H1 (cell line): ENCODE measurements at regions not wholly inside any gene's neighbourhood (a gene's known extent, or its start where the extent isn't known, plus 50 kb on each side); places are given as distances from the start of the nearest gene placed in this dataset.

Source experiments
- CTCF ChIA-PET: fragments of 300-600 bp; sonication (Branson Sonifier 250); formaldehyde crosslinking; loops from one replicate; lab custom pipeline; 2021; ENCODE audit not compliant: partially characterized antibody; lab: Charles Lee
- POLR2A ChIA-PET: fragments of 300-600 bp; sonication (Branson Sonifier 250); formaldehyde crosslinking; loops from one replicate; lab custom pipeline; 2021; ENCODE audit warnings: inconsistent platforms; ENCODE audit not compliant: partially characterized antibody; lab: Charles Lee
- DNase-seq, 2 experiments: peaks; one replicate each; pipeline versions ENCODE4 v3.0.0 to v3.0.0-alpha.2; 2010 to 2022; ENCODE audit warnings: low spot score in 2 of 2, low read depth in 1 of 2, mixed read lengths in 1 of 2
- FAIRE-seq: peaks from 2 replicates; lab custom pipeline; 2011; peaks lifted over from hg19 to GRCh38; lab: Jason Lieb, UNC
- H2AFZ ChIP-seq: 2 replicates; pipeline ENCODE4 v1.8.1; 2012; ENCODE audit warnings: low read length, inconsistent platforms
- H2AK5ac ChIP-seq: 2 replicates; pipeline ENCODE4 v1.6.1; 2013; ENCODE audit warnings: low read depth, low read length
- H2BK120ac ChIP-seq: replicated peaks from 2 replicates; pipeline ENCODE3; 2013; ENCODE audit warnings: low read depth, low read length, inconsistent platforms
- H2BK12ac ChIP-seq: 2 replicates; pipeline ENCODE4 v1.6.1; 2013; ENCODE audit warnings: low read depth, low read length
- H2BK15ac ChIP-seq: 2 replicates; pipeline ENCODE4 v1.6.1; 2013; ENCODE audit warnings: low read length
- H2BK20ac ChIP-seq: 2 replicates; pipeline ENCODE4 v1.6.1; 2013; ENCODE audit warnings: low read length
- H2BK5ac ChIP-seq: 2 replicates; pipeline ENCODE4 v1.6.1; 2013; ENCODE audit warnings: low read depth, low read length
- H3K14ac ChIP-seq: 2 replicates; pipeline ENCODE4 v1.6.1; 2013; ENCODE audit warnings: inconsistent platforms; ENCODE audit not compliant: insufficient read length
- H3K18ac ChIP-seq: 2 replicates; pipeline ENCODE4 v1.6.1; 2013; ENCODE audit warnings: low read length; ENCODE audit errors: extremely low read depth
- H3K23ac ChIP-seq: 2 replicates; pipeline ENCODE4 v1.6.1; 2013; ENCODE audit warnings: inconsistent platforms; ENCODE audit not compliant: insufficient read length
- H3K23me2 ChIP-seq: 2 replicates; pipeline ENCODE4 v1.6.1; 2013; ENCODE audit warnings: low read depth, low read length
- H3K27ac ChIP-seq: 2 replicates; pipeline ENCODE4 v1.6.1; 2011; ENCODE audit warnings: low read depth, low read length, inconsistent platforms
- H3K27me3 ChIP-seq, 4 experiments: replicated peaks in 1 of 4; 1 replicate in 1 of 4; 2 replicates in 3 of 4; pipeline versions ENCODE4 v1.6.1 to v1.8.1; 2011 to 2013; ENCODE audit warnings: low read length in 3 of 4, mild to moderate bottlenecking in 3 of 4, inconsistent platforms in 2 of 4, mixed read lengths in 2 of 4, moderate library complexity in 1 of 4; ENCODE audit not compliant: control insufficient read depth in 3 of 4, insufficient read depth in 3 of 4; ENCODE audit errors: extremely low read depth in 1 of 4
- H3K36me3 ChIP-seq, 4 experiments: 2 replicates each; pipeline versions ENCODE4 v1.6.1 to v1.8.1; 2011 to 2013; ENCODE audit warnings: mild to moderate bottlenecking in 4 of 4, low read length in 3 of 4, moderate library complexity in 2 of 4, control low read depth in 1 of 4, inconsistent platforms in 1 of 4; ENCODE audit not compliant: insufficient read depth in 4 of 4, control insufficient read depth in 2 of 4
- H3K4ac ChIP-seq: replicated peaks from 2 replicates; pipeline ENCODE3; 2013; ENCODE audit warnings: low read length, low read depth, mixed read lengths, inconsistent platforms; ENCODE audit not compliant: insufficient read length
- H3K4me1 ChIP-seq, 4 experiments: replicated peaks in 1 of 4; 1 replicate in 1 of 4; 2 replicates in 3 of 4; pipeline versions ENCODE4 v1.6.1 to v1.8.1; 2011 to 2013; ENCODE audit warnings: low read length in 3 of 4, inconsistent platforms in 2 of 4, mixed read lengths in 1 of 4; ENCODE audit not compliant: insufficient read depth in 4 of 4, control insufficient read depth in 3 of 4
- H3K4me2 ChIP-seq, 2 experiments: 2 replicates each; pipeline versions ENCODE4 v1.6.1 to v1.8.1; 2011 to 2013; ENCODE audit warnings: low read depth in 2 of 2, low read length in 2 of 2, control low read depth in 1 of 2, inconsistent platforms in 1 of 2, mild to moderate bottlenecking in 1 of 2; ENCODE audit not compliant: insufficient read depth in 1 of 2
- H3K4me3 ChIP-seq, 4 experiments: fragments of 200-600, 300-600 bp in 1 of 4; sonication (generic), shearing (Covaris generic), sonication (Bioruptor Twin) in 1 of 4; 2 replicates each; pipeline versions ENCODE4 v1.5.1 to v1.8.1; 2011 to 2016; ENCODE audit warnings: low read length in 4 of 4, low read depth in 3 of 4, control low read depth in 2 of 4, inconsistent platforms in 2 of 4, mild to moderate bottlenecking in 2 of 4, mixed read lengths in 1 of 4, moderate library complexity in 1 of 4; ENCODE audit not compliant: insufficient read depth in 2 of 4; ENCODE audit errors: extremely low read depth in 1 of 4
- H3K56ac ChIP-seq: replicated peaks from 2 replicates; pipeline ENCODE3; 2013; ENCODE audit warnings: low read depth, mild to moderate bottlenecking, mixed read lengths, low read length, inconsistent platforms; ENCODE audit not compliant: insufficient read length
- H3K79me1 ChIP-seq: 2 replicates; pipeline ENCODE4 v1.6.1; 2013; ENCODE audit warnings: low read depth, low read length, control low read depth
- H3K79me2 ChIP-seq, 2 experiments: 2 replicates each; pipeline versions ENCODE4 v1.6.1 to v1.8.1; 2012 to 2013; ENCODE audit warnings: low read length in 2 of 2, mild to moderate bottlenecking in 2 of 2, inconsistent platforms in 1 of 2; ENCODE audit not compliant: insufficient read depth in 2 of 2, control insufficient read depth in 1 of 2
- H3K9ac ChIP-seq, 4 experiments: replicated peaks in 1 of 4; 1 replicate in 1 of 4; 2 replicates in 3 of 4; pipeline versions ENCODE4 v1.6.1 to v1.8.1; 2011 to 2013; ENCODE audit warnings: low read depth in 3 of 4, low read length in 3 of 4, control low read depth in 2 of 4, mild to moderate bottlenecking in 2 of 4, moderate library complexity in 2 of 4, inconsistent platforms in 1 of 4; ENCODE audit errors: extremely low read depth in 1 of 4
- H3K9me3 ChIP-seq, 2 experiments: 2 replicates each; pipeline versions ENCODE4 v1.6.1 to v1.8.1; 2012 to 2013; ENCODE audit warnings: mild to moderate bottlenecking in 2 of 2, moderate library complexity in 2 of 2, control low read depth in 1 of 2, inconsistent platforms in 1 of 2, low read depth in 1 of 2, low read length in 1 of 2, mixed read lengths in 1 of 2; ENCODE audit not compliant: insufficient read depth in 2 of 2
- H4K20me1 ChIP-seq, 2 experiments: replicated peaks in 1 of 2; 2 replicates each; pipeline versions ENCODE3 to v1.8.1; 2011 to 2013; ENCODE audit warnings: inconsistent platforms in 2 of 2, low read length in 2 of 2, mild to moderate bottlenecking in 1 of 2; ENCODE audit not compliant: insufficient read depth in 2 of 2, control insufficient read depth in 1 of 2
- H4K5ac ChIP-seq: 2 replicates; pipeline ENCODE4 v1.6.1; 2013; ENCODE audit warnings: low read length, low read depth, mixed read lengths, inconsistent platforms; ENCODE audit not compliant: insufficient read length
- H4K8ac ChIP-seq: 2 replicates; pipeline ENCODE4 v1.8.0; 2013; ENCODE audit warnings: mild to moderate bottlenecking, moderate library complexity, low read length, inconsistent platforms; ENCODE audit not compliant: insufficient read depth; ENCODE audit errors: extremely low read depth
- H4K91ac ChIP-seq: replicated peaks from 2 replicates; pipeline ENCODE3; 2013; ENCODE audit warnings: low read length, mixed read lengths, inconsistent platforms; ENCODE audit not compliant: insufficient read length
- CREB1 ChIP-seq: IDR thresholded peaks from 2 replicates; pipeline ENCODE4 v1.6.1; 2012; ENCODE audit warnings: inconsistent platforms
- EZH2 ChIP-seq: fragments of 200-600 bp; sonication (generic); IDR thresholded peaks from 2 replicates; pipeline ENCODE4 v1.7.1; 2012; ENCODE audit warnings: low read depth, mild to moderate bottlenecking, moderate library complexity, low read length, inconsistent platforms; ENCODE audit not compliant: severe bottlenecking
- RNF2 ChIP-seq: fragments of 200-900, 300-1000 bp; sonication (generic); IDR thresholded peaks from 2 replicates; pipeline ENCODE4 v1.7.1; 2016; ENCODE audit warnings: borderline replicate concordance, low read depth, mild to moderate bottlenecking, antibody characterized with exemption, low read length; ENCODE audit not compliant: poor library complexity, severe bottlenecking; ENCODE audit errors: missing control alignments
- SUZ12 ChIP-seq: fragments of 200-600 bp; sonication (generic); IDR thresholded peaks from 2 replicates; pipeline ENCODE4 v1.6.1; 2012; ENCODE audit warnings: mild to moderate bottlenecking, inconsistent platforms, low read length, moderate library complexity, mixed read lengths
- WGBS, 2 experiments: shearing (Covaris generic) in 1 of 2; methylation state at CpG; one replicate each; pipeline versions ENCODE4 v1.1.6 to v1.1.7; 2013 to 2015; ENCODE audit warnings: low lambda C conversion rate in 2 of 2, mixed read lengths in 2 of 2, inconsistent platforms in 1 of 2, low coverage in 1 of 2, missing lambda C conversion rate in 1 of 2; ENCODE audit not compliant: insufficient replicate concordance in 2 of 2, insufficient coverage in 1 of 2, insufficient read length in 1 of 2; ENCODE audit errors: extremely low coverage in 1 of 2, missing lambda C conversion rate in 1 of 2; 5-methylcytosine and 5-hydroxymethylcytosine counted together

GRCh38 chr5:73301208-73301901, 128.4 kb downstream of the TMEM174 start:
- Histone ChIP-seq H3K18ac (no peak overlapping the region), H3K4me3 (peak overlapping the region in 1 of 4 experiments; percentile 54; a peak in 1 of 8 replicates), H4K91ac (no peak overlapping the region), H2BK20ac (no peak overlapping the region), H3K27ac (no peak overlapping the region), H3K79me1 (no peaks in the 10 kb centered on the region), H3K36me3 (peaks cover 0 to 6% (median 0%) of the 10 kb centered on the region in 4 experiments; a peak in 1 of 8 replicates), H4K8ac (no peak overlapping the region), H3K79me2 (no peaks in the 10 kb centered on the region), H4K20me1 (peaks cover 5 to 11% of the 10 kb centered on the region in 2 experiments), H2BK12ac (peak overlapping the region; percentile 72), H3K56ac (no peak overlapping the region), H3K4ac (no peak overlapping the region)
- POLR2A ChIA-PET: no interaction called here
- no peak for FAIRE-seq
- 6% methylated on average over 22 of the region's 22 CpGs; no CpG with 5 or more reads in 1 of the 2 experiments for WGBS, 2 experiments
- TF ChIP-seq RNF2 (peak; percentile 67), CREB1 (no peak), EZH2 (peak; percentile 96), SUZ12 (peak; percentile 99)
- TF ChIP-seq, all 59 proteins: peak for 3
- Histone ChIP-seq H3K23ac (no peak overlapping the region), H3K27me3 (peaks cover 82 to 100% (median 99%) of the 10 kb centered on the region in 4 experiments), H2AK5ac (no peak overlapping the region), H3K4me1 (peaks cover 11 to 17% (median 12%) of the 10 kb centered on the region in 4 experiments), H2BK120ac (no peak overlapping the region), H3K4me2 (peak overlapping the region; percentile 41 to 87), H3K23me2 (peaks cover 5% of the 10 kb centered on the region; the same call in 1 of the 2 replicates), H2AFZ (no peak overlapping the region), H3K14ac (no peak overlapping the region), H2BK15ac (no peak overlapping the region), H3K9me3 (no peaks in the 10 kb centered on the region), H2BK5ac (no peak overlapping the region), H4K5ac (no peak overlapping the region), H3K9ac (no peak overlapping the region)
- peak in 1 of 2 experiments; percentile 58 for DNase-seq
- CTCF ChIA-PET: interaction anchor here (0.6 to 6.3 kb wide), 8 partner anchors 11 to 1911 kb away, joined by 3 to 53 read pairs (median 4); partner anchors contain the start of gene FOXD1
